DOHH2 (cell line): ENCODE measurements at regions not wholly inside any gene's neighbourhood (a gene's known extent, or its start where the extent isn't known, plus 50 kb on each side); places are given as distances from the start of the nearest gene placed in this dataset.

Source experiments
- H3F3A ChIP-seq: fragments of 200-600 bp; sonication (generic), shearing (Covaris generic); 2 replicates; pipeline ENCODE4 v1.6.0; 2016; ENCODE audit warnings: antibody characterized with exemption, mild to moderate bottlenecking; ENCODE audit not compliant: control insufficient read depth, insufficient read depth
- H3K27ac ChIP-seq: fragments of 200-600 bp; sonication (generic); 2 replicates; pipeline ENCODE4 v1.5.1; 2014; ENCODE audit warnings: low read depth, mild to moderate bottlenecking, low read length, moderate library complexity
- H3K27me3 ChIP-seq: fragments of 200-600 bp; sonication (generic); 2 replicates; pipeline ENCODE4 v1.6.1; 2014; ENCODE audit warnings: mild to moderate bottlenecking, low read length, mixed read lengths; ENCODE audit not compliant: control insufficient read depth
- H3K36me3 ChIP-seq: fragments of 200-600 bp; sonication (generic); 2 replicates; pipeline ENCODE4 v1.6.1; 2014; ENCODE audit warnings: mild to moderate bottlenecking, low read length, moderate library complexity, mixed read lengths; ENCODE audit not compliant: control insufficient read depth
- H3K4me1 ChIP-seq: fragments of 200-600 bp; sonication (generic); 2 replicates; pipeline ENCODE4 v1.6.1; 2014; ENCODE audit warnings: mild to moderate bottlenecking, low read length, mixed read lengths; ENCODE audit not compliant: control insufficient read depth
- H3K4me2 ChIP-seq: fragments of 200-600 bp; sonication (generic); 2 replicates; pipeline ENCODE4 v1.6.0; 2014; ENCODE audit warnings: mild to moderate bottlenecking, low read length, moderate library complexity
- H3K4me3 ChIP-seq: fragments of 200-600 bp; sonication (generic); 2 replicates; pipeline ENCODE4 v1.5.1; 2014; ENCODE audit warnings: mild to moderate bottlenecking, low read length, mixed read lengths
- H3K79me2 ChIP-seq: fragments of 200-600 bp; sonication (generic); 2 replicates; pipeline ENCODE4 v1.6.1; 2014; ENCODE audit warnings: mild to moderate bottlenecking, low read length, mixed read lengths; ENCODE audit not compliant: control insufficient read depth
- H3K9me2 ChIP-seq: fragments of 200-600 bp; sonication (generic); replicated peaks from 2 replicates; pipeline ENCODE4 v1.6.1; 2014; ENCODE audit warnings: mild to moderate bottlenecking, low read length, mixed read lengths; ENCODE audit not compliant: control insufficient read depth
- H3K9me3 ChIP-seq: fragments of 200-600 bp; sonication (generic); 2 replicates; pipeline ENCODE4 v1.6.1; 2014; ENCODE audit warnings: antibody characterized with exemption, low read length, mixed read lengths; ENCODE audit not compliant: control insufficient read depth, insufficient read depth
- H4K20me1 ChIP-seq: fragments of 200-600 bp; sonication (generic); 2 replicates; pipeline ENCODE4 v1.6.0; 2014; ENCODE audit warnings: low read depth, mild to moderate bottlenecking, antibody characterized with exemption, low read length, moderate library complexity; ENCODE audit not compliant: control insufficient read depth, insufficient read depth
- EZH2phosphoT487 ChIP-seq: fragments of 200-600 bp; sonication (generic); IDR thresholded peaks from 2 replicates; pipeline ENCODE4 v1.6.1; 2017; ENCODE audit warnings: borderline replicate concordance, mild to moderate bottlenecking, antibody characterized with exemption, low read length, moderate library complexity, mixed read lengths
- TF ChIP-seq, protein P1 (sequence below): fragments of 200-600 bp; sonication (generic); IDR thresholded peaks from one replicate; pipeline ENCODE4 v1.5.1; 2014; ENCODE audit warnings: antibody characterized with exemption, mild to moderate bottlenecking, low read depth, low read length; ENCODE audit not compliant: poor library complexity, severe bottlenecking

DNA sequence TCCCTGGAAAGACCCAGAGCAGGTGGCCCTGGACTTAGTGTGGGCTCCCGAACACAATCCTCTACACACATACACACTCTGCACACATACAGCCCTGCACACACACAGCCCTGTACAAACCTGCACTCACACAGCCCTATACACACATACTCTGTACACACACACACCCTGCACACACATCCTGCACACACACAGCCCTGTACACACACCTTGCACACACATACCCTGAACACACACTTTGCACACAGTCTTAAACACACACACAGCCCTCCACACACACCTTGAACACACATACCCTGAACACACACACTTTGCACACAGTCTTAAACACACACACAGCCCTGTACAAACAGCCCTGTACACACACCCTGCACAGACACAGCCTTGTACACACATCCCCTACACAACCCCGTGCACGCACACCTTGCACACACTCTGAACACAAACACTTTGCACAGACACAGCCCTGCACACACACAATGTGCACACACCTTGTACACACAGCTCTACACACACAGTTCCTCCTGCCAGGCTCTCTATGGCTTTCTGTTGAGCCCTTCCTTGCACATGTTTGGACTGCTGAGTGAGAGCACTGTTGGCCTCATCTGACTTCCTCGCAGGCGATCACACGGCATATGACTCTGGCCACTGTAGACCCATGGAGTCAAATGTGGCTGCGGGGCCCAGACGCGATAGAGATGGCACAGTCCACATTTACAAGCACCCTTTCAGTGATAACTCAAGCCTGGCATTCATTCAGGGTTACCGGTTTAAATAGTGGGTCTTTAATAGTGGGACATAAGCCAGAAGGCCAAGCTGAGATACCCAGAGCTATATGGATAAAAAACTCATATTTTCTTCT is 245.7 kb upstream of the IRX1 start:
- Histone ChIP-seq H3F3A (no peaks in the 10 kb centered on the region), H3K9me3 (peaks cover 11% of the 10 kb centered on the region; the same call in 1 of the 2 replicates), H3K27ac (no peak overlapping the region), H4K20me1 (no peaks in the 10 kb centered on the region), H3K27me3 (no peaks in the 10 kb centered on the region), H3K4me1 (no peaks in the 10 kb centered on the region), H3K9me2 (no peaks in the 10 kb centered on the region), H3K36me3 (no peaks in the 10 kb centered on the region), H3K4me3 (no peak overlapping the region), H3K4me2 (no peak overlapping the region), H3K79me2 (no peaks in the 10 kb centered on the region)
- TF ChIP-seq EZH2phosphoT487 = no peak
- TF ChIP-seq, protein P1, sequence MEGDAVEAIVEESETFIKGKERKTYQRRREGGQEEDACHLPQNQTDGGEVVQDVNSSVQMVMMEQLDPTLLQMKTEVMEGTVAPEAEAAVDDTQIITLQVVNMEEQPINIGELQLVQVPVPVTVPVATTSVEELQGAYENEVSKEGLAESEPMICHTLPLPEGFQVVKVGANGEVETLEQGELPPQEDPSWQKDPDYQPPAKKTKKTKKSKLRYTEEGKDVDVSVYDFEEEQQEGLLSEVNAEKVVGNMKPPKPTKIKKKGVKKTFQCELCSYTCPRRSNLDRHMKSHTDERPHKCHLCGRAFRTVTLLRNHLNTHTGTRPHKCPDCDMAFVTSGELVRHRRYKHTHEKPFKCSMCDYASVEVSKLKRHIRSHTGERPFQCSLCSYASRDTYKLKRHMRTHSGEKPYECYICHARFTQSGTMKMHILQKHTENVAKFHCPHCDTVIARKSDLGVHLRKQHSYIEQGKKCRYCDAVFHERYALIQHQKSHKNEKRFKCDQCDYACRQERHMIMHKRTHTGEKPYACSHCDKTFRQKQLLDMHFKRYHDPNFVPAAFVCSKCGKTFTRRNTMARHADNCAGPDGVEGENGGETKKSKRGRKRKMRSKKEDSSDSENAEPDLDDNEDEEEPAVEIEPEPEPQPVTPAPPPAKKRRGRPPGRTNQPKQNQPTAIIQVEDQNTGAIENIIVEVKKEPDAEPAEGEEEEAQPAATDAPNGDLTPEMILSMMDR = no peak

GRCh38 chr5:3348576-3349535 is 246.8 kb upstream of the IRX1 start:
- no peak overlapping the region for H3K4me2 ChIP-seq
- no peak overlapping the region for H3K4me3 ChIP-seq
- TF ChIP-seq, protein P1 = no peak
- TF ChIP-seq EZH2phosphoT487 = no peak
- H3K36me3 ChIP-seq = no peaks in the 10 kb centered on the region
- no peaks in the 10 kb centered on the region for H3K4me1 ChIP-seq
- no peak overlapping the region for H3K27ac ChIP-seq
- H3K79me2 ChIP-seq = no peaks in the 10 kb centered on the region
- no peaks in the 10 kb centered on the region for H3F3A ChIP-seq
- H3K9me3 ChIP-seq = peaks cover 11% of the 10 kb centered on the region; the same call in 1 of the 2 replicates
- no peaks in the 10 kb centered on the region for H3K27me3 ChIP-seq
- H3K9me2 ChIP-seq = no peaks in the 10 kb centered on the region
- H4K20me1 ChIP-seq = no peaks in the 10 kb centered on the region

DNA sequence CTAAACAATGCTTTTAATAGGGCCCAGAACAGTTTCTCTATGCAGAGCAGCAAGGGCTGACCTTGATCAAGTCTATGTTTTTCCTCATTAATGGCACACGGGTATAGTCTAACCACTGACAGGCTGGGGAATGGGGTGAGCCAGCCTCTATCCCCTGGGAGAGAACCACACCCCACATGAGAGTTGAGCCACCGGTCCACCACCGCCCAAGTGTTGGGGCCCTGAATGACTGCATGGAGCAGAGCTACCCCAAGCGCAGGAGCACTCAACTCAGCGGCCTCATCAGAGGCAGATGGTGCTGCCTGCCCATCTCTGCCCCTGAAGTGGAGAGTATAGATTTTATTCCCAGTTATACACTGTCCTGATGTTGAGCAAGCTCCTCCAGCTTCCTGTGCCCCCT is 247.9 kb upstream of the IRX1 start:
- no peaks in the 10 kb centered on the region for H3K4me1 ChIP-seq
- H3K27ac ChIP-seq = no peak overlapping the region

More for the DNA sequence above, 247.9 kb upstream of the IRX1 start:
- no peaks in the 10 kb centered on the region for H3K9me2 ChIP-seq
- H3K4me2 ChIP-seq = no peak overlapping the region
- H3K79me2 ChIP-seq = no peaks in the 10 kb centered on the region
- H3F3A ChIP-seq = no peaks in the 10 kb centered on the region
- no peaks in the 10 kb centered on the region for H3K36me3 ChIP-seq
- H4K20me1 ChIP-seq = no peaks in the 10 kb centered on the region
- no peak for TF ChIP-seq EZH2phosphoT487
- TF ChIP-seq, protein P1 = no peak
- no peaks in the 10 kb centered on the region for H3K27me3 ChIP-seq
- no peak overlapping the region for H3K4me3 ChIP-seq
- peaks cover 11% of the 10 kb centered on the region; the same call in 1 of the 2 replicates for H3K9me3 ChIP-seq
